GM18508 (cell line): ENCODE measurements at regions not wholly inside any gene's neighbourhood (a gene's known extent, or its start where the extent isn't known, plus 50 kb on each side); places are given as distances from the start of the nearest gene placed in this dataset.
"Not testable (repeated sequence)": the region's sequence is repeated elsewhere in the genome, so short reads cannot be mapped to it uniquely, and the experiment has no call there.

Experiments
- ATAC-seq: cut with Tn5 transposase; IDR thresholded peaks from one replicate; pipeline ENCODE4 v1.9.1; 2021; ENCODE audit warnings: moderate number of reproducible peaks; ENCODE audit not compliant: insufficient read depth, unreplicated experiment

- ATAC-seq = no peak
These were observed 131.7 kb downstream of the TMEM114 start for GRCh38 chr16:8458481-8459046.

GRCh38 chr16:8453359-8453758 lies 137.0 kb downstream of the TMEM114 start:
- ATAC-seq = no peak

DNA sequence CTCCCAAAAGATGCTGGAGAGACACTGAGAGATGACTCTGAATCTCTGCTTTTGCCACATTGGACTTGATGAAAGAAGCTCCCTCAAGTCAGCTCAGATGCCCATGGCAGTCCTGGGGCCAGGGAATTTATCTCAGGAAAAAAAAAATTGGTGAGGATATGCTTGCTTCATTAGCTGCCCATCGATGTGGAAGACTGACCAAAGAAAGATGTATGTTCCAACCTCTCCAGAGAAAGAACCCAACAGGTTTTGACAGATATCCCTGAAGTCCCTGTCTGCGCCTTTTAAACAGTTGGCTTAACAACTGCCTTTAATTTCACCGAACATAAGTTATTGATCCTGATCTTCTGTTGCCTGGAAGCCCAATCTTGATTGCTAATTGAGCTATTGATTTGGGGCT lies 137.4 kb downstream of the TMEM114 start:
- ATAC-seq = no peak

- no peak for ATAC-seq
These were observed 153.4 kb downstream of the TMEM114 start for GRCh38 chr16:8436931-8437330.

GRCh38 chr16:8431783-8432182 lies 158.5 kb downstream of the TMEM114 start:
- no peak for ATAC-seq

- ATAC-seq = no peak
These were observed 159.9 kb downstream of the TMEM114 start for GRCh38 chr16:8430401-8430800.

DNA sequence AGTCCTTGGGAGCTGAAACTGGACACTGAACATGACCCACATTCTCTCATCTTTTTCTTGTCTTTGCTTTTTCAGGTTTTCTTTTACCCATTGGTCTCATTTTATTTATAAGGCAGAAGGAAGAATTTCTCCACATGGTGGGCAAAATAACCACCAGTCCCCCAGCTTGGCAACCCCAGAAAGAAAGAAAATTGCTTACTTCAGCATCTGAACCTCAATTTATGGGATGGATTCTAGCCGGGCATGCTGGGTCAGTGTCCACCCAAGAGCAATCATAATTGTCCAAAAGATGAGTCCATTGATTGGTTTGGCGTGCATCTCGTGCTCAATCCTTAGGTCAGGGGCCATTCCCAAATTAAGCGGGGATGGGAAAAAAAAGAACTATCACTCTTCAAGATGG lies 163.7 kb downstream of the TMEM114 start:
- no peak for ATAC-seq

DNA sequence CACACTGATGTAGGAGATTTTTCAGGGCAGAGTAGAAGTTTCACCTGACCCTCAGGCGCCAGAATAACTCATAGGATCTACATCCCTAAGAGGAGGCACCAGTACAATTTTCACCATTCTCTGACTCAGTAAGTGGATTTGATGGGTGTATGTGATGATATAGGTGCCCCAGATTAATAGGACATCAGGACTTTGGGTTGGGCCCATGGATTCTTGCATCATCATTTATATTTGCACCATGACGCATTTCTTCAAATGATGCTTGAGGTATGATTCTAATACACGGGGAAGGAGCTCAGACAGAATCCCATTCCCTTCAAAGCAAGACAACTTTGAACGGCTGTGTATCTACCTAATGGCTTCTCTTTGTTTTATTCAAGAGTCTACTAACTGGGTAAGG lies 173.2 kb downstream of the TMEM114 start:
- ATAC-seq = no peak

GRCh38 chr16:8408855-8409567 lies 181.3 kb downstream of the TMEM114 start:
- no peak for ATAC-seq

DNA sequence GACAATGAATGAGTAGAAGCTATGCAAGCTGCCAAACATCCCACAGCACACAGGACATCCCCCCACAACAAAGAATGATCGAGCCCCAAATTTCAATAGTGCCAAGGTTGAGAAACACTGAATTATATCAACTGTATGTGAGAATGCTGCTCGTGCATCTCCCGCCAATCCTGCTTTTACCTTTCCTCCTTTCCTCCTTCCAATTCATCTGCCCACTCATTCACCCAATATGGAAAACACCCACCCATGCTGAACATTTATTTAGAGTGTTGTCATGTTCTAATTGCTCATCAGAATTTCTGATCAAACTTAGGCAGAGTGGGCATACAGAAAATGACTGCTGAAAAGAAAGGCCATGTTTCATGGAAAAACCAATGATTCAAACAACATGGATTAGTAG lies 183.0 kb downstream of the TMEM114 start:
- no peak for ATAC-seq

DNA sequence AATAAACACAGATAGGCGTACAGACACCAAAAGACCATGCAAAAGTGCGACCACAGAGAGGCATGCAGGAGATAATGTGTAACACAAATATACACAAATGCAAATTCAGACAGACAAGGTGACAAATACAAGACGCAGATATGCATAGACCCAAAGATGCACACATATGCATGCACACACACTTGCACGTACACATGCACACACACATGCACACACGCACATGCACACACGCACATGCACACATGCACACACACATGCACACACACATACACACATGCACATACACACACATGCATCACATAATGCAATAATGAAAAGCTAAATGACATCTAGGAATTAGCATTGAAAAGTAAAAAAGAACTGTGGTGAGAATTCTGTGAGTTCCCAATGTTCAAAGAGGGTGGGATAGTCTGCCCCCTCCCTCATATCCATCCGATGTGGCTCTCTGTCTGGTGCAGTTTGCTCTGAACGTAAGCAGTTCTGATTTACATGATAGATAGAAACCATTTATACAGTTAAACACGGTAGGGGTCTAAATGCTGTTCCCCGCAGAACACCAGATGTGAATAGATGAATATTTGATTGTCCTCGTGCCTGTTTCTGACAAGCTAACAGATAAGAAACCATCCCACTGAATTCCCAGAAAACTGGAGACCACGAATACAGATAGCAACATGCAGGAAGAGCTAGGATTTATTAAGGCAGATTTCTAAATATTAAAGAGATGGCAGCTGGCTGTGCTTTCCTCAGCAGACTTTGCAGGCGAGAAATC lies 186.1 kb downstream of the TMEM114 start:
- no peak for ATAC-seq

DNA sequence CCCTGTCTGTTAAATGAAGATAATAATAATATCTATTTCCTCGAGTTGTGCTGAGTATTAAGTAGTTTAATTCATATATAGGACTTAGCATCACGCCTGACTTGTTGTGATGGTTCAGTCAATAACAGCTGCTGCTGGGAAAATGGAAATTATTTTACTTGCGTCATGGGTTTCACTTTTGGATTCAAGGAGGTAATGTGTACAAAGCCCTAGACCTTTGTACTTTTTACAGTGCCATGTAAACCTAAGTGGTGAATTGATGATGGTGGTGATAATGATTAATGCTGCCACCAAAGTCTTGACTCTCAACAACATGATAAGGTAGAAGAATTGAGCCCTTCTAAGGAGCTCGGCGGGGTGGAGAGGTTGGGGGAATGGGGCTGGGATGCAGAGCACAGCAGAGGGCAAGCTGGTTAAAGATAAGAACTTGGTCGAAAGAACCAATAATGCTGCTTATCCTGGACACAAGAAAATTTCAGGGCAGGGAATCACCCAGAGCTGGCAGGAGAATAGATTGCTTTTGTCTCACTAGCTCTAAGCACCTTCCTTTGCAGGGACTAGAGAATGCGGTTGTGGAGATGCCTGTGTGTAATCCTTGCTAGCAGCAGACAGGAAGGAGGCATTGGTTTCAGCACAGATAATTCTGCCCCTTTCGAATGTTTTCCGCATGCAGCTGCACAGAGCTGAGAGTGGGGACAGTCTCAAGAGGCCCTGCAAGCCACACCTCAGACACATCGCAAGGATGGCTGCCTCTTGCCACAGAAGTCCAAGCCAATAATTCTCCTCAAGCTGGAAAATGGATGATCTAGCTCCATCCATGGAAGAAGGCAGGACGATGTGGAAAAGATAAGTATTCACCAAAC lies 187.1 kb downstream of the TMEM114 start:
- no peak for ATAC-seq

DNA sequence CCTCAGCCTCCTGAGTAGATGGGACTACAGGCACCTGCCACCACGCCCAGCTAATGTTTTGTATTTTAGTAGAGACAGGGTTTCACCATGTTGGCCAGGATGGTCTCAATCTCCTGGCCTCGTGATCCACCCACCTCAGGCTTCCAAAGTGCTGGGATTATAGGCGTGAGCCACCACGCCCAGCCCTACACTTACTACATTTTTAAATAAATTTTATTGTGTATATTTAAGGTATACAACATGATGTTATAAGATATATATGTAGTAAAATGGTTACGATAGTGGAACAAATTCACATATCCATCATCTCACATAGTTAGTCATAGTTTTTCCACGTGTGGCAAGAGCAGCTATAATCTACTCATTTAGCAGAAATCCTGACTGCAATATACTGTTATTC lies 189.6 kb downstream of the TMEM114 start:
- not testable (repeated sequence) for ATAC-seq

GRCh38 chr16:8398548-8398947 lies 191.8 kb downstream of the TMEM114 start:
- ATAC-seq = no peak

DNA sequence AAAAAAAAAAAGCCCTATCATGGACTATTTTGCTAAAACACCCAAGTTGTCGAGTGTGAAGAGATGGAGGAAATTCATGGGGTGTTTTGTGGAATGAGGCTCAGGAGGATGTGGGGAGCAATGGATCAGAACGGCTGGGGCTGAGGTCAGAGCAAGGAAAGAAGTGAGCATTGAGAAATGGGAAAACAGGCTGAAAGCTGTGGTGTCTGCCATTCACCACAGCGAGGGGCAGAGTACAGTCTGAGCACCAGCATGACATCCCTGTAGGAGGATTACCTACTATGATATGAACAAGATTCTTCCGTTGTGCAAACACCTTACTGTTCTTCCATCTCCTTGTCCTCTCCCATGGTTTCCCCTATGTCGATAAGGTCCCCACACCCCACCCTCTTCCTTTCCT lies 193.1 kb downstream of the TMEM114 start:
- no peak for ATAC-seq

- no peak for ATAC-seq
These were observed 193.8 kb downstream of the TMEM114 start for GRCh38 chr16:8396463-8396862.

- no peak for ATAC-seq
These were observed 199.1 kb downstream of the TMEM114 start for GRCh38 chr16:8391257-8391656.

DNA sequence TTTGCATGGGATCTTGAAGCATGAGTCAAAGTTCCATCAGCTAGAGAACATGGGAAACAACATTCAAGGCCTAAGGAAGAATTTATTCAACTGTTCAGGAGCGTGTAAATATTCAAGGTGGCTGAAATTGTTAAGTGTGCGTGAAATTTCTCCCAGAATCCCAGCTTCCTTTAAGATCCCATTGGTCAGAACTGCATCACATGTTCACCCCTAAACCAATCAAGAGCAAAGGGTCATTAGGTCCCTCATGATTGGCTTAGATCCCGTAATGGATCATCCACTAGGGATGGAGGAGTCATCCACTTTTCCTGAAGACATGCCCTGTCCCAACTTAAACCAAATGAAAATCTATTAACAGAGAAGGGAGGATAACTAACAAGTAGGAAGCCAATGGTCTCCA lies 201.6 kb downstream of the TMEM114 start:
- ATAC-seq = no peak

- ATAC-seq = no peak
These were observed 208.5 kb downstream of the TMEM114 start for GRCh38 chr16:8381814-8382213.

- ATAC-seq = no peak
These were observed 210.0 kb downstream of the TMEM114 start for GRCh38 chr16:8380311-8380710.

- no peak for ATAC-seq
These were observed 212.4 kb downstream of the TMEM114 start for GRCh38 chr16:8377864-8378263.
